GM23338 (cell line): ENCODE measurements at regions not wholly inside any gene's neighbourhood (a gene's known extent, or its start where the extent isn't known, plus 50 kb on each side); places are given as distances from the start of the nearest gene placed in this dataset.

Experiments
- ATAC-seq: fragments of 200-7000 bp; cut with Tn5 transposase; 3 replicates; pipeline ENCODE4 v1.9.1; 2020
- DNase-seq: peaks from one replicate; pipeline ENCODE4 v3.0.0-alpha.2; 2015; ENCODE audit warnings: low spot score
- H2AFZ ChIP-seq: fragments of 200-600 bp; sonication (generic); 2 replicates; pipeline ENCODE4 v1.8.0; 2016; ENCODE audit warnings: antibody characterized with exemption, mild to moderate bottlenecking, moderate library complexity
- H3F3A ChIP-seq: fragments of 200-600 bp; sonication (generic); replicated peaks from 2 replicates; pipeline ENCODE4 v1.8.0; 2017; ENCODE audit warnings: antibody characterized with exemption, mixed run types, low read depth
- H3K27ac ChIP-seq: fragments of 200-600 bp; sonication (generic); 2 replicates; pipeline ENCODE4 v1.6.1; 2016; ENCODE audit warnings: low read depth
- H3K27me3 ChIP-seq: fragments of 200-600 bp; sonication (generic); 2 replicates; pipeline ENCODE4 v1.8.0; 2016; ENCODE audit warnings: mild to moderate bottlenecking, mixed run types, moderate library complexity; ENCODE audit not compliant: insufficient read depth
- H3K36me3 ChIP-seq: fragments of 200-600 bp; sonication (generic); 2 replicates; pipeline ENCODE4 v1.8.0; 2016; ENCODE audit warnings: mild to moderate bottlenecking; ENCODE audit not compliant: insufficient read depth
- H3K4me1 ChIP-seq: fragments of 200-600 bp; sonication (generic); 2 replicates; pipeline ENCODE4 v1.8.0; 2016; ENCODE audit warnings: mild to moderate bottlenecking, moderate library complexity; ENCODE audit not compliant: insufficient read depth
- H3K4me2 ChIP-seq: fragments of 200-600 bp; sonication (generic); 2 replicates; pipeline ENCODE4 v1.7.1; 2017; ENCODE audit warnings: mixed run types
- H3K4me3 ChIP-seq: fragments of 200-600 bp; sonication (generic); 2 replicates; pipeline ENCODE4 v1.6.1; 2016; ENCODE audit warnings: mixed run types
- H3K79me2 ChIP-seq: fragments of 200-600 bp; sonication (generic); replicated peaks from 2 replicates; pipeline ENCODE4 v1.8.0; 2017; ENCODE audit warnings: mild to moderate bottlenecking; ENCODE audit not compliant: insufficient read depth
- H3K9me2 ChIP-seq: fragments of 200-600 bp; sonication (generic); 2 replicates; pipeline ENCODE4 v1.8.0; 2017; ENCODE audit not compliant: insufficient read depth
- H4K20me1 ChIP-seq: fragments of 200-600 bp; sonication (generic); replicated peaks from 2 replicates; pipeline ENCODE4 v1.8.0; 2017; ENCODE audit warnings: mild to moderate bottlenecking; ENCODE audit not compliant: insufficient read depth
- H3K27ac Mint-ChIP-seq: 2 replicates; pipeline ENCODE4 v1.8.0; 2020; ENCODE audit warnings: inconsistent platforms, mild to moderate bottlenecking, moderate library complexity, mixed read lengths
- H3K27me3 Mint-ChIP-seq: 3 replicates; pipeline ENCODE4 v1.8.0; 2022; ENCODE audit warnings: low read depth, mild to moderate bottlenecking, moderate library complexity, mixed read lengths, inconsistent platforms; ENCODE audit not compliant: insufficient read depth, poor library complexity
- H3K36me3 Mint-ChIP-seq: 3 replicates; pipeline ENCODE4 v1.8.0; 2021; ENCODE audit warnings: low read depth, mild to moderate bottlenecking, inconsistent platforms, moderate library complexity, mixed read lengths
- H3K4me1 Mint-ChIP-seq: 3 replicates; pipeline ENCODE4 v1.8.0; 2020; ENCODE audit warnings: mild to moderate bottlenecking, inconsistent platforms, mixed read lengths
- H3K4me3 Mint-ChIP-seq: 3 replicates; pipeline ENCODE4 v1.8.0; 2021; ENCODE audit warnings: moderate library complexity, mild to moderate bottlenecking, inconsistent platforms, mixed read lengths
- H3K9me3 Mint-ChIP-seq: 3 replicates; pipeline ENCODE4 v1.8.0; 2020; ENCODE audit warnings: moderate library complexity, mild to moderate bottlenecking, inconsistent platforms, mixed read lengths
- CREB1 ChIP-seq: fragments of 250-450 bp; sonication (Bioruptor Pico); IDR thresholded peaks from 2 replicates; pipeline ENCODE4 v1.5.0; 2020; ENCODE audit warnings: low read depth, mild to moderate bottlenecking, moderate library complexity
- EZH2 ChIP-seq: fragments of 200-600 bp; sonication (generic); IDR thresholded peaks from one replicate; pipeline ENCODE4 v1.8.0; 2017; ENCODE audit warnings: antibody characterized with exemption, mild to moderate bottlenecking, low read depth; ENCODE audit not compliant: unreplicated experiment
- JUNB ChIP-seq: IDR thresholded peaks from one replicate; pipeline ENCODE4 v1.6.1; 2016; ENCODE audit warnings: antibody characterized with exemption; ENCODE audit not compliant: unreplicated experiment
- POLR2AphosphoS5 ChIP-seq: IDR thresholded peaks from 2 replicates; pipeline ENCODE4 v1.6.1; 2016; ENCODE audit warnings: antibody characterized with exemption, low read depth
- ZNF114 ChIP-seq: fragments of 250-450 bp; sonication (Bioruptor Pico); IDR thresholded peaks from 2 replicates; pipeline ENCODE4 v1.5.0; 2020; ENCODE audit warnings: mild to moderate bottlenecking, moderate library complexity
- ZNF331 ChIP-seq: fragments of 250-450 bp; sonication (Bioruptor Pico); IDR thresholded peaks from 2 replicates; pipeline ENCODE4 v1.5.0; 2020; ENCODE audit warnings: low read depth, mild to moderate bottlenecking, moderate library complexity
- TF ChIP-seq, protein P1 (sequence below): fragments of 250-450 bp; sonication (Bioruptor Pico); IDR thresholded peaks from 2 replicates; pipeline ENCODE4 v1.5.0; 2020; ENCODE audit warnings: mild to moderate bottlenecking, moderate library complexity
- TF ChIP-seq, protein P2 (sequence below): IDR thresholded peaks from one replicate; pipeline ENCODE4 v1.6.1; 2018; ENCODE audit warnings: antibody characterized with exemption; ENCODE audit not compliant: unreplicated experiment

GRCh38 chr10:52665821-52666220 lies 106.8 kb downstream of the MBL2 start (continued):
- TF ChIP-seq, protein P1, sequence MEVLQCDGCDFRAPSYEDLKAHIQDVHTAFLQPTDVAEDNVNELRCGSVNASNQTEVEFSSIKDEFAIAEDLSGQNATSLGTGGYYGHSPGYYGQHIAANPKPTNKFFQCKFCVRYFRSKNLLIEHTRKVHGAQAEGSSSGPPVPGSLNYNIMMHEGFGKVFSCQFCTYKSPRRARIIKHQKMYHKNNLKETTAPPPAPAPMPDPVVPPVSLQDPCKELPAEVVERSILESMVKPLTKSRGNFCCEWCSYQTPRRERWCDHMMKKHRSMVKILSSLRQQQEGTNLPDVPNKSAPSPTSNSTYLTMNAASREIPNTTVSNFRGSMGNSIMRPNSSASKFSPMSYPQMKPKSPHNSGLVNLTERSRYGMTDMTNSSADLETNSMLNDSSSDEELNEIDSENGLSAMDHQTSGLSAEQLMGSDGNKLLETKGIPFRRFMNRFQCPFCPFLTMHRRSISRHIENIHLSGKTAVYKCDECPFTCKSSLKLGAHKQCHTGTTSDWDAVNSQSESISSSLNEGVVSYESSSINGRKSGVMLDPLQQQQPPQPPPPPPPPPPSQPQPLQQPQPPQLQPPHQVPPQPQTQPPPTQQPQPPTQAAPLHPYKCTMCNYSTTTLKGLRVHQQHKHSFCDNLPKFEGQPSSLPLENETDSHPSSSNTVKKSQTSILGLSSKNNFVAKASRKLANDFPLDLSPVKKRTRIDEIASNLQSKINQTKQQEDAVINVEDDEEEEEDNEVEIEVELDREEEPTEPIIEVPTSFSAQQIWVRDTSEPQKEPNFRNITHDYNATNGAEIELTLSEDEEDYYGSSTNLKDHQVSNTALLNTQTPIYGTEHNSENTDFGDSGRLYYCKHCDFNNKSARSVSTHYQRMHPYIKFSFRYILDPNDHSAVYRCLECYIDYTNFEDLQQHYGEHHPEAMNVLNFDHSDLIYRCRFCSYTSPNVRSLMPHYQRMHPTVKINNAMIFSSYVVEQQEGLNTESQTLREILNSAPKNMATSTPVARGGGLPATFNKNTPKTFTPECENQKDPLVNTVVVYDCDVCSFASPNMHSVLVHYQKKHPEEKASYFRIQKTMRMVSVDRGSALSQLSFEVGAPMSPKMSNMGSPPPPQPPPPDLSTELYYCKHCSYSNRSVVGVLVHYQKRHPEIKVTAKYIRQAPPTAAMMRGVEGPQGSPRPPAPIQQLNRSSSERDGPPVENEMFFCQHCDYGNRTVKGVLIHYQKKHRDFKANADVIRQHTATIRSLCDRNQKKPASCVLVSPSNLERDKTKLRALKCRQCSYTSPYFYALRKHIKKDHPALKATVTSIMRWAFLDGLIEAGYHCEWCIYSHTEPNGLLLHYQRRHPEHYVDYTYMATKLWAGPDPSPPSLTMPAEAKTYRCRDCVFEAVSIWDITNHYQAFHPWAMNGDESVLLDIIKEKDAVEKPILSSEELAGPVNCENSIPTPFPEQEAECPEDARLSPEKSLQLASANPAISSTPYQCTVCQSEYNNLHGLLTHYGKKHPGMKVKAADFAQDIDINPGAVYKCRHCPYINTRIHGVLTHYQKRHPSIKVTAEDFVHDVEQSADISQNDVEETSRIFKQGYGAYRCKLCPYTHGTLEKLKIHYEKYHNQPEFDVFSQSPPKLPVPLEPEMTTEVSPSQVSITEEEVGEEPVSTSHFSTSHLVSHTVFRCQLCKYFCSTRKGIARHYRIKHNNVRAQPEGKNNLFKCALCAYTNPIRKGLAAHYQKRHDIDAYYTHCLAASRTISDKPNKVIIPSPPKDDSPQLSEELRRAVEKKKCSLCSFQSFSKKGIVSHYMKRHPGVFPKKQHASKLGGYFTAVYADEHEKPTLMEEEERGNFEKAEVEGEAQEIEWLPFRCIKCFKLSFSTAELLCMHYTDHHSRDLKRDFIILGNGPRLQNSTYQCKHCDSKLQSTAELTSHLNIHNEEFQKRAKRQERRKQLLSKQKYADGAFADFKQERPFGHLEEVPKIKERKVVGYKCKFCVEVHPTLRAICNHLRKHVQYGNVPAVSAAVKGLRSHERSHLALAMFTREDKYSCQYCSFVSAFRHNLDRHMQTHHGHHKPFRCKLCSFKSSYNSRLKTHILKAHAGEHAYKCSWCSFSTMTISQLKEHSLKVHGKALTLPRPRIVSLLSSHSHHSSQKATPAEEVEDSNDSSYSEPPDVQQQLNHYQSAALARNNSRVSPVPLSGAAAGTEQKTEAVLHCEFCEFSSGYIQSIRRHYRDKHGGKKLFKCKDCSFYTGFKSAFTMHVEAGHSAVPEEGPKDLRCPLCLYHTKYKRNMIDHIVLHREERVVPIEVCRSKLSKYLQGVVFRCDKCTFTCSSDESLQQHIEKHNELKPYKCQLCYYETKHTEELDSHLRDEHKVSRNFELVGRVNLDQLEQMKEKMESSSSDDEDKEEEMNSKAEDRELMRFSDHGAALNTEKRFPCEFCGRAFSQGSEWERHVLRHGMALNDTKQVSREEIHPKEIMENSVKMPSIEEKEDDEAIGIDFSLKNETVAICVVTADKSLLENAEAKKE (CRISPR knock-in tag) = no peak
- TF ChIP-seq POLR2AphosphoS5 = no peak

DNA sequence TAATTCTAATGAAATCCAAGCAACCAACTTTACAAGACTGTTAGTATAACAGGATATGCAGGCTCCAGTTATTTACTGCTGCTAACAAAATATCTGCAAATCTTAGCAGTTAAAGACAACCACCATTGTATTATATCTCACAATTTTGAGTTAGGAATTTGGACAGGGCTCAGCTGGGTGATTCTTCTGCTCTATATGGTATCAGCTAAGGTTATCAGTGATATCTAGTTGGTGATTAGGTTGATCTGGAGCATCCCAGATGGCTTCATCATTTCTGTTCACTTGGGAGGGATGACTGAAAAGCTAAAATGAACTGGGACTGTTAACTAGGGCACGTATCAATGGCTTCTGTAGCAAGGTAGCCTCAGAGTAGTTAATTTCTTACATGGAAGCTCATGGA lies 105.7 kb downstream of the MBL2 start:
- no peak for DNase-seq
- H3K36me3 Mint-ChIP-seq = peaks cover 5% of the 10 kb centered on the region; the same call in 2 of the 3 replicates
- Histone ChIP-seq H3K9me2 (no peaks in the 10 kb centered on the region), H3F3A (no peaks in the 10 kb centered on the region), H3K27me3 (no peaks in the 10 kb centered on the region), H3K27ac (no peak overlapping the region), H3K4me2 (no peak overlapping the region), H2AFZ (no peak overlapping the region), H3K36me3 (no peaks in the 10 kb centered on the region; the same call in 1 of the 2 replicates), H3K4me3 (no peak overlapping the region), H3K79me2 (no peaks in the 10 kb centered on the region), H3K4me1 (peaks cover 7% of the 10 kb centered on the region), H4K20me1 (no peaks in the 10 kb centered on the region)
- peaks cover 10% of the 10 kb centered on the region for H3K9me3 Mint-ChIP-seq
- H3K27ac Mint-ChIP-seq = no peak overlapping the region
- H3K4me3 Mint-ChIP-seq = no peak overlapping the region
- no peaks in the 10 kb centered on the region for H3K27me3 Mint-ChIP-seq
- no peak for ATAC-seq
- peaks cover 12% of the 10 kb centered on the region for H3K4me1 Mint-ChIP-seq
- TF ChIP-seq POLR2AphosphoS5 = no peak
- TF ChIP-seq ZNF331 (CRISPR knock-in tag) = peak; percentile 97
- TF ChIP-seq CREB1 = no peak

- 0 out of 3 replicates have a peak, but pooled peaks cover 2% of the 10 kb centered on the region for H3K4me1 Mint-ChIP-seq
- H3K4me3 Mint-ChIP-seq = no peak overlapping the region
- Histone ChIP-seq H3K4me3 (no peak overlapping the region), H3F3A (no peaks in the 10 kb centered on the region), H3K4me2 (no peak overlapping the region), H3K4me1 (no peaks in the 10 kb centered on the region), H3K79me2 (no peaks in the 10 kb centered on the region), H3K9me2 (no peaks in the 10 kb centered on the region), H4K20me1 (no peaks in the 10 kb centered on the region), H3K27ac (no peak overlapping the region), H3K36me3 (no peaks in the 10 kb centered on the region; the same call in 1 of the 2 replicates), H2AFZ (no peak overlapping the region), H3K27me3 (no peaks in the 10 kb centered on the region)
- ATAC-seq (no peak), DNase-seq (no peak)
- H3K27me3 Mint-ChIP-seq = no peaks in the 10 kb centered on the region
- H3K27ac Mint-ChIP-seq = no peak overlapping the region
- peaks cover 10% of the 10 kb centered on the region for H3K9me3 Mint-ChIP-seq
- H3K36me3 Mint-ChIP-seq = peaks cover 5% of the 10 kb centered on the region; the same call in 2 of the 3 replicates
- TF ChIP-seq CREB1 = no peak
- TF ChIP-seq, protein P2, sequence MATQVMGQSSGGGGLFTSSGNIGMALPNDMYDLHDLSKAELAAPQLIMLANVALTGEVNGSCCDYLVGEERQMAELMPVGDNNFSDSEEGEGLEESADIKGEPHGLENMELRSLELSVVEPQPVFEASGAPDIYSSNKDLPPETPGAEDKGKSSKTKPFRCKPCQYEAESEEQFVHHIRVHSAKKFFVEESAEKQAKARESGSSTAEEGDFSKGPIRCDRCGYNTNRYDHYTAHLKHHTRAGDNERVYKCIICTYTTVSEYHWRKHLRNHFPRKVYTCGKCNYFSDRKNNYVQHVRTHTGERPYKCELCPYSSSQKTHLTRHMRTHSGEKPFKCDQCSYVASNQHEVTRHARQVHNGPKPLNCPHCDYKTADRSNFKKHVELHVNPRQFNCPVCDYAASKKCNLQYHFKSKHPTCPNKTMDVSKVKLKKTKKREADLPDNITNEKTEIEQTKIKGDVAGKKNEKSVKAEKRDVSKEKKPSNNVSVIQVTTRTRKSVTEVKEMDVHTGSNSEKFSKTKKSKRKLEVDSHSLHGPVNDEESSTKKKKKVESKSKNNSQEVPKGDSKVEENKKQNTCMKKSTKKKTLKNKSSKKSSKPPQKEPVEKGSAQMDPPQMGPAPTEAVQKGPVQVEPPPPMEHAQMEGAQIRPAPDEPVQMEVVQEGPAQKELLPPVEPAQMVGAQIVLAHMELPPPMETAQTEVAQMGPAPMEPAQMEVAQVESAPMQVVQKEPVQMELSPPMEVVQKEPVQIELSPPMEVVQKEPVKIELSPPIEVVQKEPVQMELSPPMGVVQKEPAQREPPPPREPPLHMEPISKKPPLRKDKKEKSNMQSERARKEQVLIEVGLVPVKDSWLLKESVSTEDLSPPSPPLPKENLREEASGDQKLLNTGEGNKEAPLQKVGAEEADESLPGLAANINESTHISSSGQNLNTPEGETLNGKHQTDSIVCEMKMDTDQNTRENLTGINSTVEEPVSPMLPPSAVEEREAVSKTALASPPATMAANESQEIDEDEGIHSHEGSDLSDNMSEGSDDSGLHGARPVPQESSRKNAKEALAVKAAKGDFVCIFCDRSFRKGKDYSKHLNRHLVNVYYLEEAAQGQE = no peak
- no peak for TF ChIP-seq EZH2
- TF ChIP-seq ZNF114 (CRISPR knock-in tag) = no peak
- TF ChIP-seq JUNB = no peak
- TF ChIP-seq ZNF331 (CRISPR knock-in tag) = no peak
These were observed 104.6 kb downstream of the MBL2 start for GRCh38 chr10:52668024-52668423.
